GM12874 (cell line): ENCODE measurements at regions not wholly inside any gene's neighbourhood (a gene's known extent, or its start where the extent isn't known, plus 50 kb on each side); places are given as distances from the start of the nearest gene placed in this dataset.

ENCODE experiments used
- CTCF ChIP-seq: IDR thresholded peaks from 2 replicates; pipeline ENCODE4 v1.5.1; 2011; ENCODE audit warnings: low read depth, mild to moderate bottlenecking, control low read depth, low read length, moderate library complexity; ENCODE audit not compliant: insufficient read depth

GRCh38 chr7:115707258-115708012 is 323.1 kb downstream of the TFEC start:
- TF ChIP-seq CTCF, result no peak

GRCh38 chr7:115704884-115705283 is 325.7 kb downstream of the TFEC start:
- no peak for TF ChIP-seq CTCF

GRCh38 chr7:115701141-115701540 is 329.4 kb downstream of the TFEC start:
- no peak for TF ChIP-seq CTCF

DNA sequence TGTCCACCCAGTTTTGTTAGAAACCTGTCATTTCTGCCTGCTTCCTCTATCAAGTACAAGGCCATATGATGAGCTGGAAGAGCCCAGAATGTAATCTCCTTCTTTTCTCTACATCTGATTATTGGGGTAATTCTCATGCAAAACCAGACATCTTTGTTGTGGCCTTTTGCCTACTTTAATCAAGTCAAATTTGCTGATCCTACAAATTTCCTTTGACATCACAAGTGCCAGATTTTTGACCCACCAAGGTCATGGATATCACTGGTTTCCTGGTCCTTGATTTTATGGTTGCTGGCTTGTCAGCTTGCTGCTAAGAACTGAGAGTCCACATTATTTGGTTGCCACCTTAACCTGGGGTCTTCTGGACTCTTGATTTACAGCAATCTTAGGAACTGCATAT is 336.1 kb downstream of the TFEC start:
- no peak for TF ChIP-seq CTCF

GRCh38 chr7:115693779-115694178 is 336.8 kb downstream of the TFEC start:
- no peak for TF ChIP-seq CTCF

GRCh38 chr7:115689941-115690340 is 340.6 kb downstream of the TFEC start:
- no peak for TF ChIP-seq CTCF

GRCh38 chr7:115683093-115683492 is 347.5 kb downstream of the TFEC start:
- TF ChIP-seq CTCF, result no peak
